ENCODE measurements at regions not wholly inside any gene's neighbourhood (a gene's known extent, or its start where the extent isn't known, plus 50 kb on each side); places are given as distances from the start of the nearest gene placed in this dataset.
A peak's percentile ranks its signal among the peaks of the same experiment; 100 is the strongest.

GRCh38 chr12:77344651-77345050, 279.3 kb upstream of the E2F7 start:
- ChIA-PET POLR2A (no interaction called here), CTCF (interaction anchor here (1.6 kb wide), 2 partner anchors 20 to 192 kb away, joined by 4 to 5 read pairs; no protein-coding TSS in a partner anchor)
- Histone ChIP-seq H3K9ac (replicated peaks; ENCODE audit: extremely low read depth, insufficient read depth, low read length) (no peak overlapping the region), H4K20me1 (replicated peaks; ENCODE audit: control insufficient read depth, extremely low read depth, insufficient read depth, low read length) (no peaks in the 10 kb centered on the region), H3K79me2 (ENCODE audit: control insufficient read depth, insufficient read depth, low read length) (no peaks in the 10 kb centered on the region), H2AFZ (ENCODE audit: low read depth, low read length) (no peak overlapping the region), H3K9me1 (replicated peaks; ENCODE audit: control insufficient read depth, extremely low read depth, insufficient read depth, low read length) (no peaks in the 10 kb centered on the region), H3K36me3 (ENCODE audit: control insufficient read depth in 2 of 2, extremely low read depth in 1 of 2, insufficient read depth in 2 of 2, low read length in 2 of 2) (no peaks in the 10 kb centered on the region), H3K27ac (ENCODE audit: insufficient read depth, low read depth, low read length) (no peak overlapping the region), H3K4me2 (ENCODE audit: insufficient read depth, low read length) (peak overlapping the region; percentile 42), H3K4me1 (ENCODE audit: control insufficient read depth, extremely low read depth, insufficient read depth, low read length) (peaks cover 20% of the 10 kb centered on the region), H3K4me3 (replicated peaks in 1 of 3; ENCODE audit: insufficient read depth in 1 of 3, low read depth in 1 of 3, low read length in 3 of 3) (no peak overlapping the region), H3K9me3 (replicated peaks; ENCODE audit: control insufficient read depth, insufficient read depth, low read length) (no peaks in the 10 kb centered on the region), H3K27me3 (ENCODE audit: control insufficient read depth in 2 of 2, insufficient read depth in 2 of 2, low read length in 2 of 2) (no peaks in the 10 kb centered on the region)
- dilution Hi-C loops (cut with MboI; ENCODE audit: extremely low pct_ligation_motif_present, low sequenced_read_pairs): no loop called here
- TF ChIP-seq CTCF (IDR thresholded peaks at IDR 0.05; ENCODE audit: extremely low read depth in 1 of 2, insufficient read depth in 1 of 2, low read depth in 1 of 2, low read length in 2 of 2) (no peak), GATA2 (IDR thresholded peaks at IDR 0.05; ENCODE audit: insufficient read depth, insufficient read length, low read depth, low read length) (peak; percentile 58)
- DNase-seq (ENCODE audit: low read depth, low spot score) (peak; percentile 41), FAIRE-seq (peak; percentile 33)
- intact Hi-C loops (cut with micrococcal nuclease): no loop called here
- no TSS peak for BruUV-seq (replicated peaks)

GRCh38 chr12:77343291-77343690, 277.9 kb upstream of the E2F7 start:
- no peaks in the 10 kb centered on the region for H3K36me3 ChIP-seq (ENCODE audit: control insufficient read depth in 2 of 2, extremely low read depth in 1 of 2, insufficient read depth in 2 of 2, low read length in 2 of 2)
- peaks cover 20% of the 10 kb centered on the region for H3K4me1 ChIP-seq (ENCODE audit: control insufficient read depth, extremely low read depth, insufficient read depth, low read length)
- H3K27ac ChIP-seq (ENCODE audit: insufficient read depth, low read depth, low read length): no peak overlapping the region
- no peaks in the 10 kb centered on the region for H3K27me3 ChIP-seq (ENCODE audit: control insufficient read depth in 2 of 2, insufficient read depth in 2 of 2, low read length in 2 of 2)
- H3K9me1 ChIP-seq (replicated peaks; ENCODE audit: control insufficient read depth, extremely low read depth, insufficient read depth, low read length): no peaks in the 10 kb centered on the region
- no peak for FAIRE-seq
- H3K4me2 ChIP-seq (ENCODE audit: insufficient read depth, low read length): no peak overlapping the region
- CTCF ChIA-PET: no interaction called here
- TF ChIP-seq GATA2 (IDR thresholded peaks at IDR 0.05; ENCODE audit: insufficient read depth, insufficient read length, low read depth, low read length) (no peak), EZH2 (IDR thresholded peaks at IDR 0.05; ENCODE audit: borderline replicate concordance, low read depth, low read length, severe bottlenecking) (no peak), MYC (IDR thresholded peaks at IDR 0.05; ENCODE audit: low read depth, low read length) (no peak), MAX (IDR thresholded peaks at IDR 0.05; ENCODE audit: insufficient read depth, insufficient read length) (no peak)
- H3K79me2 ChIP-seq (ENCODE audit: control insufficient read depth, insufficient read depth, low read length): no peaks in the 10 kb centered on the region
- intact Hi-C loops (cut with micrococcal nuclease): no loop called here
- no peak overlapping the region for H3K4me3 ChIP-seq (replicated peaks in 1 of 3; ENCODE audit: insufficient read depth in 1 of 3, low read depth in 1 of 3, low read length in 3 of 3)
- no peak overlapping the region for H2AFZ ChIP-seq (ENCODE audit: low read depth, low read length)
- no peaks in the 10 kb centered on the region for H3K9me3 ChIP-seq (replicated peaks; ENCODE audit: control insufficient read depth, insufficient read depth, low read length)
- dilution Hi-C loops (cut with MboI; ENCODE audit: extremely low pct_ligation_motif_present, low sequenced_read_pairs): no loop called here
- no peaks in the 10 kb centered on the region for H4K20me1 ChIP-seq (replicated peaks; ENCODE audit: control insufficient read depth, extremely low read depth, insufficient read depth, low read length)
- POLR2A ChIA-PET: no interaction called here
- no peak for DNase-seq (ENCODE audit: low read depth, low spot score)
- BruUV-seq (replicated peaks): no TSS peak
- H3K9ac ChIP-seq (replicated peaks; ENCODE audit: extremely low read depth, insufficient read depth, low read length): no peak overlapping the region

Measured in endothelial cell of umbilical vein (primary cell).